SU-DHL-6 (cell line): ENCODE measurements at regions not wholly inside any gene's neighbourhood (a gene's known extent, or its start where the extent isn't known, plus 50 kb on each side); places are given as distances from the start of the nearest gene placed in this dataset.

Source experiments
- CTCF ChIP-seq: fragments of 200-600 bp; sonication (generic); IDR thresholded peaks from one replicate; pipeline ENCODE4 v1.5.1; 2017; ENCODE audit warnings: antibody characterized with exemption, mild to moderate bottlenecking, low read length, moderate library complexity; ENCODE audit not compliant: insufficient read depth, poor library complexity, severe bottlenecking
- EZH2phosphoT487 ChIP-seq: fragments of 200-600 bp; sonication (generic), shearing (Covaris generic); conservative IDR thresholded peaks from 2 replicates; pipeline ENCODE4 v1.6.1; 2018; ENCODE audit warnings: mild to moderate bottlenecking, antibody characterized with exemption, low read length, moderate library complexity, mixed read lengths

GRCh38 chr4:57736781-57737180 lies 626.6 kb upstream of the IGFBP7 start:
- TF ChIP-seq CTCF (no peak), EZH2phosphoT487 (no peak)
